Superior temporal gyrus (tissue), 1 donor: ENCODE measurements at regions not wholly inside any gene's neighbourhood (a gene's known extent, or its start where the extent isn't known, plus 50 kb on each side); places are given as distances from the start of the nearest gene placed in this dataset.

Source experiments
- DNase-seq: peaks from one replicate; pipeline ENCODE4 v3.0.0-alpha.2; 2016; ENCODE audit errors: extremely low spot score

- DNase-seq, result no peak
Observed at GRCh38 chr2:76455910-76456309, 745.2 kb upstream of the GCFC2 start.

DNA sequence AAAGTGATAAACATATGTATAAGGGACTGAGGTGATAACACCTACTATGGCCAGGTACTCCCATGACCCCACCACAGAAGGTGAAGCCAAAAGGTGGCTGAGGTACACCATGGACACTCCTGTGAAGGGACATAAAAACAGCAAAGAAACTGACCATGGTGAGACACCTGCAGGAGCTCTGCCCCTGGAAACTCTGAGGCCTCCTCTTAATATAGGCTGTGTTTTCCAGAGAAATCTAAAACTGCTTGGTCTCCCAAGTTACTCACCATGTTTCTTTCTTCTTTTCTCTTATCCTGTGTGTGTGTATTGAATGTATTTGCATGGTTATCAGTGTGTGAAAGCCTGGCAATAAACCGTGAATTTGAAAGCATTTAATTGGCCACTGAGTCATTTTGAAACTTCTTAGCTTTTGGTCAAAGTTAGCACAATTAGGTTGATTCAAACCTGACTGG is 739.3 kb upstream of the GCFC2 start:
- no peak for DNase-seq

DNA sequence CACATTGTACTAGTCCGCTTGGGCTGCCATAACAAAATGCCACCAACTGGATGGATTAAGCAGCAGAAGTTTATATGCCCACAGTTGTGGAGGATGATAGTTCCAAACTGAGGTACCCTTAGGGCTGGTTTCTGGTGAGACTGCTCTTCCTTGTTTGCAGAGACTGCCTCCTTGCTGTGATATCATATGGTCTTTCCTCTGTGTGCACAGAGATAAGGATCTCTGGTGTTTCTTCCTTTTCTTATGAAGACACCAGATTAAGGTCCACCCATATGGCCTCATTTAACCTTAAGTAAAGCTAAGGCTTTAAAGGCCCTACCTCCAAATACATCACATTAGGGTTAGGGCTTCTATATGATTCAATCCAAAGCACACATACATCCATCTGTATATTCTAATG is 738.2 kb upstream of the GCFC2 start:
- no peak for DNase-seq

- DNase-seq, result no peak
Observed at GRCh38 chr2:76447294-76447693, 736.6 kb upstream of the GCFC2 start.

- DNase-seq, result no peak
Observed at GRCh38 chr2:76446872-76447271, 736.2 kb upstream of the GCFC2 start.

- DNase-seq, result no peak
Observed at GRCh38 chr2:76445880-76446279, 735.2 kb upstream of the GCFC2 start.

DNA sequence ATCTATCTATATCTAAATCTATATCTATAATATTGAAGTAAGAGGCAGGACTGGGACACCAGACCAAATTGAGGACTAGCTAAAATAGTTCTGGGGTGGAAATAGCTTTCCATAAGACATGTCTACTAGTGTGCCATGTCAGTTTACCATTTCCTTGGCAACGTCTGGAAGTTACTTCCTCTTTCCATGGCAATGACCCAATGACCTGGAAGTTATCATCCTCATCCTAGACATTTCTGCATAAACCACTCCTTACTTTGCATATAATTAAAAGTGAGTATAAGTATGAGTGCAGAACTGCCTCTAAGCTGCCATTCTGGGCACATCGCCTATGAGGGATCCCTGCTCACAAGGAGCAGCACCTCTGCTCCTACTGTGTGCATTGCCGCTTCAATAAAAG is 734.0 kb upstream of the GCFC2 start:
- DNase-seq, result no peak

- no peak for DNase-seq
Observed at GRCh38 chr2:76437564-76437963, 726.8 kb upstream of the GCFC2 start.

- no peak for DNase-seq
Observed at GRCh38 chr2:76429374-76429773, 718.7 kb upstream of the GCFC2 start.

GRCh38 chr2:76427452-76427851 is 716.7 kb upstream of the GCFC2 start:
- DNase-seq, result no peak

- peak; percentile 29 for DNase-seq
Observed at GRCh38 chr2:76415821-76416220, 705.1 kb upstream of the GCFC2 start.

- DNase-seq, result no peak
Observed at GRCh38 chr2:76413436-76413835, 702.7 kb upstream of the GCFC2 start.

DNA sequence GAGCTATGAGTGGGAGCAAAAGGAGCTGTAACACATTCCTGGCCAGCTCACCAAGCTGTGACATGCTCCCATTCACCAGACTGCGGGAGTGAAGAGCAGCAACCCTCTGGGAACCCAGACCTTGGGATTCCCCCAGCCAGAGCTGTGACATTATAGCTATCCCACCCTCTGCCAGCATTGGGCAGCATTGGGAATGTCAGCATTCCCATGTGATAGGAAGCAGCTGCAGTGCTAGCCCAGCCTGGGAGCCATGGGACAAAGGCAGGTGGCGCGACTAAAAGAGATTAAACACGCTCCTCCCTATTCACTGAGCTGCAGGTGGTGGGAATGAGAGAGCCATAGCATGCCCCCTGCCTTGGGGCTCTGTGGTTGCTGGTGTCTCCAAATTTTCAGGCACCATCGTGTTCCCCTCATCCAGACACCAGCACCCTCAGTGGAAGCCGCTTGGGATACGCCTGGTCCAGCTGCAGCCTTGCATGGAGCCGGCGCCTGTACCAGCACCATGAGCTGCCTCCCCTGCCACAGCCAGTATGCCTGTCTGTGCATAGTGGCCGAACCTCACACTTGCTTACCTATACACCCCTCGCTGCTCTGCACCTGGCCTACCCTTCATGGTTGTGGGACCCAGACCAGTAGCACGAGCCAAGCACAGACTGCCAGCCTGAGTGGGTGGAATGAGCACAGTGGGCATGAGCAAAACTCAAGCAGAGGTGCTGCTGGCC is 695.6 kb upstream of the GCFC2 start:
- no peak for DNase-seq

GRCh38 chr2:76393356-76393755 is 682.6 kb upstream of the GCFC2 start:
- DNase-seq, result no peak

DNA sequence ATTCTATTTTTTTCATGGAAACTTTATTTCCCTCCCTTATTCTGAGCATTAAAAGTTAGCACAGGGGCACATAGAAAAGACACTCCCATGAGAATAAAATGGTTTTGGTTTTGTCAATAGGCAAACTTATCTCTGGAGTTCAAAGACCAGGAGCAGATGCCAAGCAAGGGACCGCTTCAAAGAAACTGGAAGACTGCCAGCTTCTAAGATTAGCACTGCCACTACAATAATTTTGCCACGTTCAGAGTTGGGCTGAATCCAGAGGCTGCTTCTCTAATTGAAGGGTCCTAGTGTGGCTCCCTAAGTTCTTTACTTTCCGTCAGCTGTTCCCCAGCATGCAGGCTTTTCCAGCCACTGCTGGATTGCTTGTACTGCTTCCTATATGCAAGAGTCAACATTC is 681.0 kb upstream of the GCFC2 start:
- DNase-seq, result no peak

- no peak for DNase-seq
Observed at GRCh38 chr2:76387294-76387693, 676.6 kb upstream of the GCFC2 start.

DNA sequence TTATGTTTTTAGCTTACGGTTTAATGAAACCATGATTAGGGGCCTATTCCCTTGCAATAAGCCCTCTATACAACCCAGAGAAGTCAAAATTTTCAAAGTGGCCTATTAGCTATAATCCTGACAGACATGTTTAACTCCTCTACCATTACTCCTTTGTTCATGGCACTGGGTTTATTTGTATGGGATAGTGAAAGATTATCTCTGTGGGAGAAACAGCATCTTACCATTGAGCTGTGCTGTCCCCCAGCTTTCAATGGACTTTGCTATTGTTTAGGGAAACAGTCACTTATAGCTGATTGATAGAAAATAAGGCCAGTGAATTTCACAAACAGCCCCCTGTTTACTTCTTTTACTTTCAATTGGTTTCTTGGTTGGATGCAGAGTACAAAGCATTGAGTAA is 675.2 kb upstream of the GCFC2 start:
- no peak for DNase-seq

- no peak for DNase-seq
Observed at GRCh38 chr2:76381624-76382023, 670.9 kb upstream of the GCFC2 start.

GRCh38 chr2:76378140-76378539 is 667.4 kb upstream of the GCFC2 start:
- DNase-seq, result no peak

- DNase-seq, result no peak
Observed at GRCh38 chr2:76341439-76341838, 630.7 kb upstream of the GCFC2 start.

DNA sequence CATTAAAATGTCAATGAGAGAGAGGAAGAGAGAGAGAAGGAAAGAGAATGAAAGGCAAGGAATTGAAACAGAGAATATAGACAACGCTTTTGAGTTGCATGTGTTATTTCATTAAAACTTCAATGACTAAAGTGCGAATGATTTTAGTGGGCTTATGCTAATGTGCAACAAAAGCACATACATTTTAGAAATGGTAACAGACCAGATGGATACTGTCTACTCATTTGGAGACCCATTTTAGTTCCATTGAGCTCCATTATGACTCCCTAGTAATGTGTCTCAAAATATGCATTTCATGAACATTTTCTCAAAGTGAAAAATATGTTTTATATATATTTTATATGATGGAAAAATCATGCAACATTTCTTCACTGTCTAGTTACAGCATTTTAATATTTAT is 622.2 kb upstream of the GCFC2 start:
- no peak for DNase-seq

DNA sequence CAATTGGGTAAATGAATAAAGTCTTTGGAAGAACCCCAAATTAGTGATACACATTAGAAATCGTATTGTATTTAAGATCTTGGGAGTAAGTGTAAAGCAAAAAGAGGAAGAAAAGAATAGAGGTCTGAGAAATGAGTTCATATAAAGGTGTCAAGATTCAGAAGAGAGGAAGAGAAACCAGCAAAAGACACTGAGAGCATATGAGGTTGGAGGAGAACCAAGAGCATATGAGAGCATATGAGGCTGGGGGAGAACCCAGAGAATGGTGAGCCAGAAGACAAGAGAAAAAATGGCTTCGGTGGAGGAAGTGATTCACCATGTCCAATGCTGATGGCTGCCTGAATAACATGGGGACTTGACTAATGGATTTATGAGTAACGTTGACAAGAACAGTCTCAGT is 620.1 kb upstream of the GCFC2 start:
- DNase-seq, result no peak

DNA sequence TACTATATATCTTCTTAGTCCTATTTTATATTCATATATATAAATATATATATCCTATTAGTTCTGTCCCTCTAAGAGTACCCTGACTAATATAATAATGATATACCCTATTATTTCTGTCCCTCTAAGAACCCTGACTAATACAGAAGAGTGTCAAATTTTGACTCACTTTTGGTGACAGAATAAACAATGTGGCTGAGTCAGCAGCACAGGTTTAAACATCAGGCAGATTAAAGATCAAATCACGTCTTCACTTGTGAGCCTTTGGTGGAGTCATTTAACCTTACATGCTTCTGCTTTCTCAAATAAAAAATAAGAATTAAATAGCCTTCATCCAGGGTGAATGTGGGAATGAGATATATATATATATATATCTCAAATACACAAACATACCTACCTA is 615.9 kb upstream of the GCFC2 start:
- no peak for DNase-seq

GRCh38 chr2:76323381-76323780 is 612.7 kb upstream of the GCFC2 start:
- DNase-seq, result no peak
